HFFc6 (cell line): ENCODE measurements at regions not wholly inside any gene's neighbourhood (a gene's known extent, or its start where the extent isn't known, plus 50 kb on each side); places are given as distances from the start of the nearest gene placed in this dataset.

Experiments
- DNase-seq: peaks from one replicate; pipeline ENCODE4 v3.0.0-alpha.2; 2018
- H3K27ac Mint-ChIP-seq: 2 replicates; pipeline ENCODE4 v1.8.0; 2020; ENCODE audit warnings: mild to moderate bottlenecking, mixed read lengths
- H3K27me3 Mint-ChIP-seq: 2 replicates; pipeline ENCODE4 v1.8.0; 2021; ENCODE audit warnings: mild to moderate bottlenecking, moderate library complexity, mixed read lengths; ENCODE audit not compliant: insufficient read depth
- H3K36me3 Mint-ChIP-seq: 2 replicates; pipeline ENCODE4 v1.8.0; 2021; ENCODE audit warnings: low read depth, mixed read lengths
- H3K4me1 Mint-ChIP-seq: 2 replicates; pipeline ENCODE4 v1.8.0; 2020; ENCODE audit warnings: low read depth, mixed read lengths
- H3K4me3 Mint-ChIP-seq: 2 replicates; pipeline ENCODE4 v1.8.0; 2020; ENCODE audit warnings: mild to moderate bottlenecking, moderate library complexity, mixed read lengths
- H3K9me3 Mint-ChIP-seq: 2 replicates; pipeline ENCODE4 v1.8.0; 2020; ENCODE audit warnings: mild to moderate bottlenecking, mixed read lengths
- CTCF ChIP-seq: fragments of 200-600 bp; sonication (generic); IDR thresholded peaks from 2 replicates; pipeline ENCODE4 v1.5.0; 2021; ENCODE audit warnings: antibody characterized with exemption, mild to moderate bottlenecking

GRCh38 chr1:82704393-82704792, 903.7 kb downstream of the ADGRL2 start:
- Mint-ChIP-seq H3K27ac (no peak overlapping the region), H3K4me3 (no peak overlapping the region), H3K36me3 (no peaks in the 10 kb centered on the region), H3K4me1 (no peaks in the 10 kb centered on the region), H3K9me3 (peaks cover 21% of the 10 kb centered on the region), H3K27me3 (no peaks in the 10 kb centered on the region)
- no peak for DNase-seq
- TF ChIP-seq CTCF: no peak

DNA sequence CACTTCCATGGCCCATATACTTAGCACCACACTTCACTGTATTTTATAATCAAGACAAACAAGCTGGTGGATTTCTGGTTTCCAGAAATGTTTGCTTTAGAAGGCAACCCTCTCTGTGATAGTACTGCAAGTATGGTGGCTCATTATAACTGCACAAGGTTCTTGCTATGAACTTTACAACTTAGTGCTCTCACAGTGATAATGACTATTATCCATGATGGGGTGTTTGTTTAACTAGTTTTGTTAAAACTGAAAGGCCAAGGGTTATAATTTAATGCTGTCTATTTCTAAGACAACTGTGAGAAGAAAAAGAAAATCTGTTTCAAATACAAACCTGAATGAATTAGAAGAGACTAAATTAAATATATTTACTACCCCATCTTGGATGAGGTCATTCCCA, 903.2 kb downstream of the ADGRL2 start:
- H3K36me3 Mint-ChIP-seq: no peaks in the 10 kb centered on the region
- no peak for TF ChIP-seq CTCF
- H3K4me3 Mint-ChIP-seq: no peak overlapping the region
- no peaks in the 10 kb centered on the region for H3K4me1 Mint-ChIP-seq
- no peaks in the 10 kb centered on the region for H3K27me3 Mint-ChIP-seq
- H3K9me3 Mint-ChIP-seq: peaks cover 21% of the 10 kb centered on the region
- H3K27ac Mint-ChIP-seq: no peak overlapping the region
- DNase-seq: no peak

GRCh38 chr1:82700476-82700875, 899.7 kb downstream of the ADGRL2 start:
- H3K27me3 Mint-ChIP-seq: no peaks in the 10 kb centered on the region
- H3K4me3 Mint-ChIP-seq: no peak overlapping the region
- no peak for TF ChIP-seq CTCF
- no peaks in the 10 kb centered on the region for H3K4me1 Mint-ChIP-seq
- DNase-seq: no peak
- H3K27ac Mint-ChIP-seq: no peak overlapping the region
- H3K36me3 Mint-ChIP-seq: no peaks in the 10 kb centered on the region; the same call in 1 of the 2 replicates
- peaks cover 30% of the 10 kb centered on the region for H3K9me3 Mint-ChIP-seq

DNA sequence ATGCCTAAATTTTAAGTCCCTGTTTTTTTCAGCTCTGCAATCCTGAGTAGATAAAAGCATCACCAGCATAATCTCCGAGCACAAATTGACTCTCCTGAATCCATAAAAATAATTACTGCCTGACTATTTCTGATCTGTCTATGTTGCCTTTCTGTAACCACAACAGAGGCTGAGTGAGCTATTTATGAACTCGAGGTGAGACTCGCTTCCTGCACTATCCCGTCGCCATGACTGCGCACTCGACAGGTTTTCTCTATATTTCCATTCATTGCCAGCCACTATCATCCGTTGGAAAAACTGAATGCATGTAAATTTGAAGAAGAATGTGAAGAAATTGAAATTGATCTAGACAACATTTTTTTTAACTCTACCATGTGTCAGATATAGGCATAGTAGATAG, 897.2 kb downstream of the ADGRL2 start:
- no peak for TF ChIP-seq CTCF
- H3K4me1 Mint-ChIP-seq: no peaks in the 10 kb centered on the region
- H3K4me3 Mint-ChIP-seq: no peak overlapping the region
- no peak for DNase-seq
- peaks cover 32% of the 10 kb centered on the region for H3K9me3 Mint-ChIP-seq
- H3K36me3 Mint-ChIP-seq: no peaks in the 10 kb centered on the region; the same call in 1 of the 2 replicates
- no peaks in the 10 kb centered on the region for H3K27me3 Mint-ChIP-seq
- H3K27ac Mint-ChIP-seq: no peak overlapping the region

- Mint-ChIP-seq H3K27ac (no peak overlapping the region), H3K9me3 (peaks cover 28% of the 10 kb centered on the region), H3K4me3 (no peak overlapping the region), H3K36me3 (no peaks in the 10 kb centered on the region; the same call in 1 of the 2 replicates), H3K4me1 (no peaks in the 10 kb centered on the region), H3K27me3 (no peaks in the 10 kb centered on the region)
- DNase-seq: no peak
- no peak for TF ChIP-seq CTCF
Observed at GRCh38 chr1:82695443-82695842, 894.7 kb downstream of the ADGRL2 start.

GRCh38 chr1:82690411-82690810, 889.7 kb downstream of the ADGRL2 start:
- peaks cover 50% of the 10 kb centered on the region for H3K9me3 Mint-ChIP-seq
- no peak overlapping the region for H3K27ac Mint-ChIP-seq
- no peak overlapping the region for H3K4me3 Mint-ChIP-seq
- no peaks in the 10 kb centered on the region for H3K27me3 Mint-ChIP-seq
- H3K36me3 Mint-ChIP-seq: 0 out of 2 replicates have a peak, but pooled peaks cover 5% of the 10 kb centered on the region
- no peak for TF ChIP-seq CTCF
- DNase-seq: no peak
- H3K4me1 Mint-ChIP-seq: no peaks in the 10 kb centered on the region
